ENCODE measurements at regions not wholly inside any gene's neighbourhood (a gene's known extent, or its start where the extent isn't known, plus 50 kb on each side); places are given as distances from the start of the nearest gene placed in this dataset.

- no peak overlapping the region for H3K27ac ChIP-seq (ENCODE audit: low read depth in 2 of 2, low read length in 2 of 2)
- no peaks in the 10 kb centered on the region for H3K36me3 ChIP-seq (ENCODE audit: control insufficient read depth in 2 of 3, insufficient read depth in 3 of 3, low read length in 3 of 3)
- no peak for TF ChIP-seq CTCF (IDR thresholded peaks at IDR 0.05; ENCODE audit: borderline replicate concordance, extremely low read depth, insufficient read depth)
- FAIRE-seq: no peak
- H3K4me3 ChIP-seq (ENCODE audit: low read length in 3 of 3): no peak overlapping the region
- no peak overlapping the region for H3K9ac ChIP-seq (ENCODE audit: low read length in 3 of 3)
- peaks cover 0 to 2% (median 0%) of the 10 kb centered on the region in 3 donors for H3K4me1 ChIP-seq (ENCODE audit: control insufficient read depth in 2 of 3, insufficient read depth in 2 of 3, low read depth in 1 of 3, low read length in 3 of 3)
- H3K9me3 ChIP-seq (ENCODE audit: control insufficient read depth in 2 of 3, insufficient read depth in 1 of 3, low read length in 3 of 3): no peaks in the 10 kb centered on the region
- DNase-seq: no peak
- H3K27me3 ChIP-seq (ENCODE audit: control insufficient read depth, insufficient read depth, low read length): no peaks in the 10 kb centered on the region
- intact Hi-C loops (cut with DNase I): no loop called here
These were observed 91.1 kb upstream of the KIT start for GRCh38 chr4:54566608-54567007.

GRCh38 chr4:54567327-54567726, 90.4 kb upstream of the KIT start:
- no peaks in the 10 kb centered on the region for H3K9me3 ChIP-seq (ENCODE audit: control insufficient read depth in 2 of 3, insufficient read depth in 1 of 3, low read length in 3 of 3)
- no peak overlapping the region for H3K9ac ChIP-seq (ENCODE audit: low read length in 3 of 3)
- no peak for TF ChIP-seq CTCF (IDR thresholded peaks at IDR 0.05; ENCODE audit: borderline replicate concordance, extremely low read depth, insufficient read depth)
- peaks cover 0 to 2% (median 0%) of the 10 kb centered on the region in 3 donors for H3K4me1 ChIP-seq (ENCODE audit: control insufficient read depth in 2 of 3, insufficient read depth in 2 of 3, low read depth in 1 of 3, low read length in 3 of 3)
- H3K27ac ChIP-seq (ENCODE audit: low read depth in 2 of 2, low read length in 2 of 2): no peak overlapping the region
- DNase-seq (no peak), FAIRE-seq (no peak)
- H3K27me3 ChIP-seq (ENCODE audit: control insufficient read depth, insufficient read depth, low read length): no peaks in the 10 kb centered on the region
- no peaks in the 10 kb centered on the region for H3K36me3 ChIP-seq (ENCODE audit: control insufficient read depth in 2 of 3, insufficient read depth in 3 of 3, low read length in 3 of 3)
- intact Hi-C loops (cut with DNase I): no loop called here
- H3K4me3 ChIP-seq (ENCODE audit: low read length in 3 of 3): no peak overlapping the region

GRCh38 chr4:54568184-54568583, 89.6 kb upstream of the KIT start:
- FAIRE-seq: no peak

More at GRCh38 chr4:54568184-54568583, 89.6 kb upstream of the KIT start:
- H3K9me3 ChIP-seq (ENCODE audit: control insufficient read depth in 2 of 3, insufficient read depth in 1 of 3, low read length in 3 of 3): no peaks in the 10 kb centered on the region
- no peak for DNase-seq
- TF ChIP-seq CTCF (IDR thresholded peaks at IDR 0.05; ENCODE audit: borderline replicate concordance, extremely low read depth, insufficient read depth): no peak
- no peak overlapping the region for H3K4me3 ChIP-seq (ENCODE audit: low read length in 3 of 3)
- H3K27me3 ChIP-seq (ENCODE audit: control insufficient read depth, insufficient read depth, low read length): no peaks in the 10 kb centered on the region
- H3K36me3 ChIP-seq (ENCODE audit: control insufficient read depth in 2 of 3, insufficient read depth in 3 of 3, low read length in 3 of 3): no peaks in the 10 kb centered on the region
- no peak overlapping the region for H3K27ac ChIP-seq (ENCODE audit: low read depth in 2 of 2, low read length in 2 of 2)
- H3K4me1 ChIP-seq (ENCODE audit: control insufficient read depth in 2 of 3, insufficient read depth in 2 of 3, low read depth in 1 of 3, low read length in 3 of 3): peaks cover 0 to 2% (median 0%) of the 10 kb centered on the region in 3 donors
- H3K9ac ChIP-seq (ENCODE audit: low read length in 3 of 3): no peak overlapping the region
- intact Hi-C loops (cut with DNase I): no loop called here

All from kidney (tissue), 13 donors.